LNCaP clone FGC (cell line): ENCODE measurements at regions not wholly inside any gene's neighbourhood (a gene's known extent, or its start where the extent isn't known, plus 50 kb on each side); places are given as distances from the start of the nearest gene placed in this dataset.

Experiments used
- DNase-seq: peaks from one replicate; pipeline ENCODE4 v3.0.0-alpha.2; 2011; ENCODE audit warnings: low read depth
- H3K4me3 ChIP-seq: 2 replicates; pipeline ENCODE4 v1.5.1; 2011; ENCODE audit warnings: mild to moderate bottlenecking, low read depth, low read length, control low read depth
- CTCF ChIP-seq: IDR thresholded peaks from 2 replicates; pipeline ENCODE4 v1.5.1; 2012; ENCODE audit warnings: mild to moderate bottlenecking; ENCODE audit not compliant: control insufficient read depth, insufficient read depth; ENCODE audit errors: extremely low read depth

DNA sequence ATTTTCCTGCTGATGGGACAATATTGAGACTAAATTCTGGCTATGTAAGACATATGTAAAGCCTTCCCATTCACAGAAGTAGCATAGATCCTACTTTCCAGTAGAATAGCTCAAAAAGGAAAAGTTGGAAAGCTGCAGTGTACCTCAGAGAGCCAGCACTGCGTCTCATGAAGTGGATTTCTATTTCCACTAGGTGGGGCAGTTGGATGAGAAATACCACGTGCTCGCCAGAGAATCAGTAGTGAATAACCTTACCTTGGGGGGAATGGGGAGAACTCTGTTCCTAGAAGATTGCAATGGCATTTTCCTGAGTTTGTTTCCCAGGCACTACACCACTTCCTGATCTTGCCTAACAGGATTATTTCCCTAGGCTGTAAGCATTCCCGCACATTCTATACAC is 907.1 kb downstream of the FSTL5 start:
- TF ChIP-seq CTCF: peak; percentile 35
- no peak for DNase-seq
- no peak overlapping the region for H3K4me3 ChIP-seq

GRCh38 chr4:161256172-161256571 is 907.6 kb downstream of the FSTL5 start:
- TF ChIP-seq CTCF: no peak
- no peak for DNase-seq
- no peak overlapping the region for H3K4me3 ChIP-seq

- 0 out of 2 replicates have a peak, but pooled peaks have one; percentile 15 for TF ChIP-seq CTCF
- no peak overlapping the region for H3K4me3 ChIP-seq
- no peak for DNase-seq
These were observed 909.4 kb downstream of the FSTL5 start for GRCh38 chr4:161254375-161254774.

- peak; percentile 67 for TF ChIP-seq CTCF
- DNase-seq: no peak
- H3K4me3 ChIP-seq: no peak overlapping the region
These were observed 911.2 kb downstream of the FSTL5 start for GRCh38 chr4:161252520-161253141.

DNA sequence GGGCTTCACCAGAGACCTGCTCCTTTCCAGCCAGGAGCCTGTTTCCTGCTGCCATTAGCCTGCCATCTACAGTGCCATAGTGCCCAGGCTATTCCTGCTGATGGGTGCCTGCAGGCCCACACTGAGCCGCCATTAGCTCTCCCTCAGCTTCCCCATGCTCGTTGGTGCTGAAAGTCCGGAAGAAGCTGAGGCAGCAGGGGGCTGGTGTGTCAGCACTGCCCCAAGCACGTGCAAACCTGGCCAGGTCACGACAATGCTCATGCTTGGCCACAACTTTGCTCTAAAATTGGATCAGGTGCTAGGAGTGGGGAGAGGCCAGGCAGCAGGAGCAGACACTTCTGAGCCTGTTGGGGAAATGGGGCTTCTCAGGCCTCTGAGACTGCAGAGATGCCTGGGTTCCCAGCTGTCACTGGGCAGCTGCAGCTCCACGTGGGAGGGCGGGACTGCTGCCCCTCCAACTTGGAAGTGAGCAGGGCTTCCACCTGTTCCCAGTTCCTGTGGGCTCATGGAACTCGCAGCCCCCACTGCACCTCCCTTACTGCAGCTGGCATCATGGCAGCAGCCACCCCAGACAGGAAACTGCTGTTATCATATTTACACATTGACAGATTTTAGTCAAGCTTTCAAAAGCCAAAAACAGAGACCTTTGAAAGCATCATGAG is 913.9 kb downstream of the FSTL5 start:
- TF ChIP-seq CTCF: no peak
- H3K4me3 ChIP-seq: no peak overlapping the region
- DNase-seq: no peak

- H3K4me3 ChIP-seq: no peak overlapping the region
- DNase-seq: no peak
- TF ChIP-seq CTCF: no peak
These were observed 914.9 kb downstream of the FSTL5 start for GRCh38 chr4:161248880-161249279.

- H3K4me3 ChIP-seq: no peak overlapping the region
- peak; percentile 88 for DNase-seq
- no peak for TF ChIP-seq CTCF
These were observed 916.0 kb downstream of the FSTL5 start for GRCh38 chr4:161247831-161248230.
